Chondrocyte (in vitro differentiated cells): ENCODE measurements at regions not wholly inside any gene's neighbourhood (a gene's known extent, or its start where the extent isn't known, plus 50 kb on each side); places are given as distances from the start of the nearest gene placed in this dataset.

Experiments
- DNase-seq: peaks from one replicate; pipeline ENCODE4 v3.0.0; 2021; ENCODE audit warnings: mixed read lengths, low spot score
- H3K27ac Mint-ChIP-seq: one replicate; pipeline ENCODE4 v1.8.0; 2021; ENCODE audit warnings: mild to moderate bottlenecking, moderate library complexity, mixed read lengths; ENCODE audit not compliant: unreplicated experiment
- H3K27me3 Mint-ChIP-seq: 2 replicates; pipeline ENCODE4 v1.8.0; 2021; ENCODE audit warnings: low read depth, mixed read lengths
- H3K36me3 Mint-ChIP-seq: 2 replicates; pipeline ENCODE4 v1.8.0; 2021; ENCODE audit warnings: low read depth, mixed read lengths
- H3K4me1 Mint-ChIP-seq: 2 replicates; pipeline ENCODE4 v1.8.0; 2021; ENCODE audit warnings: low read depth, mild to moderate bottlenecking, mixed read lengths
- H3K4me3 Mint-ChIP-seq: one replicate; pipeline ENCODE4 v1.8.0; 2021; ENCODE audit warnings: mild to moderate bottlenecking, moderate library complexity, mixed read lengths; ENCODE audit not compliant: unreplicated experiment
- H3K9me3 Mint-ChIP-seq: 2 replicates; pipeline ENCODE4 v1.8.0; 2021; ENCODE audit warnings: low read depth, mixed read lengths
- TF ChIP-seq, protein P1 (sequence below): fragments of 200-600 bp; sonication (generic); IDR thresholded peaks from 2 replicates; pipeline ENCODE4 v1.5.0; 2021; ENCODE audit warnings: antibody characterized with exemption, mild to moderate bottlenecking, moderate library complexity

GRCh38 chr6:9761220-9761619 is 653.7 kb downstream of the TFAP2A start:
- Mint-ChIP-seq H3K27me3 (no peaks in the 10 kb centered on the region), H3K9me3 (no peaks in the 10 kb centered on the region), H3K4me3 (no peak overlapping the region), H3K27ac (no peak overlapping the region), H3K36me3 (no peaks in the 10 kb centered on the region), H3K4me1 (peaks cover 6% of the 10 kb centered on the region)
- TF ChIP-seq, protein P1, sequence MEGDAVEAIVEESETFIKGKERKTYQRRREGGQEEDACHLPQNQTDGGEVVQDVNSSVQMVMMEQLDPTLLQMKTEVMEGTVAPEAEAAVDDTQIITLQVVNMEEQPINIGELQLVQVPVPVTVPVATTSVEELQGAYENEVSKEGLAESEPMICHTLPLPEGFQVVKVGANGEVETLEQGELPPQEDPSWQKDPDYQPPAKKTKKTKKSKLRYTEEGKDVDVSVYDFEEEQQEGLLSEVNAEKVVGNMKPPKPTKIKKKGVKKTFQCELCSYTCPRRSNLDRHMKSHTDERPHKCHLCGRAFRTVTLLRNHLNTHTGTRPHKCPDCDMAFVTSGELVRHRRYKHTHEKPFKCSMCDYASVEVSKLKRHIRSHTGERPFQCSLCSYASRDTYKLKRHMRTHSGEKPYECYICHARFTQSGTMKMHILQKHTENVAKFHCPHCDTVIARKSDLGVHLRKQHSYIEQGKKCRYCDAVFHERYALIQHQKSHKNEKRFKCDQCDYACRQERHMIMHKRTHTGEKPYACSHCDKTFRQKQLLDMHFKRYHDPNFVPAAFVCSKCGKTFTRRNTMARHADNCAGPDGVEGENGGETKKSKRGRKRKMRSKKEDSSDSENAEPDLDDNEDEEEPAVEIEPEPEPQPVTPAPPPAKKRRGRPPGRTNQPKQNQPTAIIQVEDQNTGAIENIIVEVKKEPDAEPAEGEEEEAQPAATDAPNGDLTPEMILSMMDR: no peak
- no peak for DNase-seq

DNA sequence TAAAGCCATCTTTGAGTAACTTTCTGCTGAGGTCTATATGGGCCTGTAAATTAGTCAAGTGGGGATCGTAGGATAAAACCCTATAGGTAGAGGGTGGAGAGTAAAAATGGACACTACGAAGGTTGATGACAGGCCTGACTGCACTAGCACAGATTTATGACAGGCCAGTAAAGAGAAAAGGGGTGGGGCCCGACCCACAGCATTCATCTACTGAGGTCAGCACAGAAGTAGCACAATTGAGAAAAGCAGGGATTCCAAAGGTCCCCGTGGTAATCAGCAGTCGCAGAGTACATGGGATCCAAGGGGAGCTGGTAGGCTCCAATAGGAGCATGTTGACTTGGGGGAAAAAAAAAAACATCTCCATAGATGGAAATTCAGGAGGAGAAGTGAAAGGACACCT is 660.4 kb downstream of the TFAP2A start:
- Mint-ChIP-seq H3K9me3 (no peaks in the 10 kb centered on the region), H3K36me3 (no peaks in the 10 kb centered on the region), H3K27ac (no peak overlapping the region), H3K27me3 (no peaks in the 10 kb centered on the region), H3K4me3 (no peak overlapping the region), H3K4me1 (no peaks in the 10 kb centered on the region)
- TF ChIP-seq, protein P1: no peak
- DNase-seq: no peak

DNA sequence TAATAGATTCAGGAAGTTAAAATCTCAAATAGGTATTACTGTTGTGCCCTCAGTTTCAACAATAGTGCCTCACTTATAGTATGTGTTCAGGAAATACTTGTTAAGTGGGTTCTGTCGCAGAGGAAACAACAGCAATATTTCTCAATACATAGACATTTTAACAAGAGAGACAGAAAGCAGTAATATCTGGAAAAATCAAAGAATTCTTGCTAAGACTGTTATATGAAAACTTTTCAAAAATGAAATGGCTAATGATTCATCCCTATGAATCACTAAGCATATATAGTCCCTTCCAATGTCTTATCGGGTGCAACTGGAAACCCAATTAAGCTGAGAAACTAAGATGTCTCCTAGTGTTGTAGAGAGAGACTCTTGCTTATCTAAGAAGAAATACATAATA is 668.9 kb downstream of the TFAP2A start:
- H3K27me3 Mint-ChIP-seq: no peaks in the 10 kb centered on the region
- no peaks in the 10 kb centered on the region for H3K9me3 Mint-ChIP-seq
- TF ChIP-seq, protein P1: no peak
- no peak for DNase-seq
- no peak overlapping the region for H3K27ac Mint-ChIP-seq
- H3K4me1 Mint-ChIP-seq: no peaks in the 10 kb centered on the region
- no peak overlapping the region for H3K4me3 Mint-ChIP-seq
- H3K36me3 Mint-ChIP-seq: no peaks in the 10 kb centered on the region

DNA sequence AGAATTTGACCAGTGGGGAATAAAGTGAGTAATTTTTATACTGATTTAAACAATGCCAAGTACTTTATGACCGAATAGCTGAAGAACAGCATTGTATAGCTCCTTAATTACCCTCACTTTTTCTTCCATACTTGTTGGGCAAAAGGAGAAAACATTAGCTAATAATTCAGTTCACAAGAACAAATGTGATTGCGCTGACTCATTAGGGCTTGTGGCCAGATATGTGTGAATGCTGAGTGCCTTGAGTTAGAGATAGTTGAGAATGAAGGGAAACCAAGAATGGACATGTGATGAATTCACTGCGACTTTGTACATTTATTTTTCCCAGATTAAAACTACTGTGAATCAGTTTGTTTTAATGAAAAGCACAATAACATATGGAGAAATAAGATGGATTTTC is 669.4 kb downstream of the TFAP2A start:
- TF ChIP-seq, protein P1: no peak
- no peak for DNase-seq

DNA sequence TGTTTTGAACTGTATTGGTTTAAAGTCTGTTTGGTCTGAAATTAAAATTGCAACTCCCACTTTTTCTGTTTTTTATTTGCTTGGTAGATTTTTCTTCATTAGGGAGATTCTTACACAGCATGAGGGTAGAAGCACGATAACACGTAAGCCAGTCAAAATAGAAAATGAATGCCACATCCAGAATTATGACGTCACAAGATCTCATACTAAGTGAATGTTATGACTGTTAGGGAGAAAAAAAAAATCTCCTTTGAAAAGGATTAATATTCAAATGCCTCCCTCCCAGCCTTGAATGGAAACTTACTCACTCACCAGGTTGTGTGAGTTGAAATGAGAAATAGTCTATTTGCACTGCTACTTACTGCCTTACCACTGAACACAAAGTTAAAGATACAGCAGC is 670.8 kb downstream of the TFAP2A start:
- H3K9me3 Mint-ChIP-seq: no peaks in the 10 kb centered on the region
- TF ChIP-seq, protein P1: no peak
- H3K4me1 Mint-ChIP-seq: no peaks in the 10 kb centered on the region
- no peak overlapping the region for H3K27ac Mint-ChIP-seq
- no peak for DNase-seq
- H3K36me3 Mint-ChIP-seq: no peaks in the 10 kb centered on the region
- H3K27me3 Mint-ChIP-seq: no peaks in the 10 kb centered on the region
- no peak overlapping the region for H3K4me3 Mint-ChIP-seq

More for the DNA sequence above, 669.4 kb downstream of the TFAP2A start:
- Mint-ChIP-seq H3K4me1 (no peaks in the 10 kb centered on the region), H3K27ac (no peak overlapping the region), H3K9me3 (no peaks in the 10 kb centered on the region), H3K27me3 (no peaks in the 10 kb centered on the region), H3K36me3 (no peaks in the 10 kb centered on the region), H3K4me3 (no peak overlapping the region)
